ENCODE measurements at regions not wholly inside any gene's neighbourhood (a gene's known extent, or its start where the extent isn't known, plus 50 kb on each side); places are given as distances from the start of the nearest gene placed in this dataset.

DNA sequence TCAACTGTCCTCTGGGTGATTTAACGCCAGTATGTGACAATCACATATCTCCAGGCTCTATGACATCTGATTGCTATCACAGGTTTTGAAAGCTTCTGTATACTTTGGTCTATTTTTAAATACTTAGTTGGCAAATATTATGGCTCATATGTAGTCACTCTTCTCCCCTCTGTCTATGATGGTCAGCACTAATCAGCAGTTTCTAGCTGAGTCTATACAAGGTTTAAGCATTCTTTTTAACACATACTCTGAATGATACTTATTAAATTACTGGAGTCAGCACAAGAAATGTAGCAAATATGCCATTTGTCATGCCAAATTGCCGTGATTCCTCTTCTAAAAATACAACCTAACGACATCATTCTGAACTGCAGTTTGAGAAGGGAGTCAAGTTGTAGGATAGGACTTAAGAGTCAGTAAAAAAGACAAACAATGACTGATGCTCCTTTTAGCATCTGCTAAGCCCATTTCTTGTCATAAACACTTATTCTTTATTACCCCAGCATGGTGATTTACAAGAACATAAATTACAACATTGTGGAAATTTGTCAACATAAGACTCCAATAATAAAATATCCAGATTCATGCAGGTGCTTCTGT lies 947.8 kb downstream of the XPNPEP1 start:
- TF ChIP-seq, protein P1, sequence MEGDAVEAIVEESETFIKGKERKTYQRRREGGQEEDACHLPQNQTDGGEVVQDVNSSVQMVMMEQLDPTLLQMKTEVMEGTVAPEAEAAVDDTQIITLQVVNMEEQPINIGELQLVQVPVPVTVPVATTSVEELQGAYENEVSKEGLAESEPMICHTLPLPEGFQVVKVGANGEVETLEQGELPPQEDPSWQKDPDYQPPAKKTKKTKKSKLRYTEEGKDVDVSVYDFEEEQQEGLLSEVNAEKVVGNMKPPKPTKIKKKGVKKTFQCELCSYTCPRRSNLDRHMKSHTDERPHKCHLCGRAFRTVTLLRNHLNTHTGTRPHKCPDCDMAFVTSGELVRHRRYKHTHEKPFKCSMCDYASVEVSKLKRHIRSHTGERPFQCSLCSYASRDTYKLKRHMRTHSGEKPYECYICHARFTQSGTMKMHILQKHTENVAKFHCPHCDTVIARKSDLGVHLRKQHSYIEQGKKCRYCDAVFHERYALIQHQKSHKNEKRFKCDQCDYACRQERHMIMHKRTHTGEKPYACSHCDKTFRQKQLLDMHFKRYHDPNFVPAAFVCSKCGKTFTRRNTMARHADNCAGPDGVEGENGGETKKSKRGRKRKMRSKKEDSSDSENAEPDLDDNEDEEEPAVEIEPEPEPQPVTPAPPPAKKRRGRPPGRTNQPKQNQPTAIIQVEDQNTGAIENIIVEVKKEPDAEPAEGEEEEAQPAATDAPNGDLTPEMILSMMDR (conservative IDR thresholded peaks at IDR 0.05; ENCODE audit: low read depth in 2 of 2) = no peak
- TF ChIP-seq EZH2 (IDR thresholded peaks at IDR 0.05; ENCODE audit: low read depth, unreplicated experiment) = no peak

Data from GM23338 (cell line).